HG03521 (cell line): ENCODE measurements at regions not wholly inside any gene's neighbourhood (a gene's known extent, or its start where the extent isn't known, plus 50 kb on each side); places are given as distances from the start of the nearest gene placed in this dataset.
"Not testable (repeated sequence)": the region's sequence is repeated elsewhere in the genome, so short reads cannot be mapped to it uniquely, and the experiment has no call there.

Source experiments
- ATAC-seq: cut with Tn5 transposase; IDR thresholded peaks from one replicate; pipeline ENCODE4 v1.9.1; 2021; ENCODE audit warnings: mild to moderate bottlenecking, moderate library complexity; ENCODE audit not compliant: unreplicated experiment

GRCh38 chr2:22153931-22154613 is 1030.3 kb downstream of the TDRD15 start:
- no peak for ATAC-seq

DNA sequence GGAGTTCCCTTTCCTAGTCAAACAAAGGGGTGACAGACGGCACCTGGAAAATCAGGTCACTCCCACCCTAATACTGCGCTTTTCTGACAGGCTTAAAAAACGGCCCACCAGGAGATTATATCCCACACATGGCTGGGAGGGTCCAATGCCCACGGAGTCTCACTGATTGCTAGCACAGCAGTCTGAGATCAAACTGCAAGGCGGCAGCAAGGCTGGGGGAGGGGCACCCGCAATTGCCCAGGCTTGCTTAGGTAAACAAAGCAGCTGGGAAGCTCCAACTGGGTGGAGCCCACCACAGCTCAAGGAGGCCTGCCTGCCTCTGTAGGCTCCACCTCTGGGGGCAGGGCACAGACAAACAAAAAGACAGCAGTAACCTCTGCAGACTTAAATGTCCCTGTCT is 1032.9 kb downstream of the TDRD15 start:
- ATAC-seq = not testable (repeated sequence)

- ATAC-seq = no peak
Measured at GRCh38 chr2:22167256-22167655, 1043.5 kb downstream of the TDRD15 start.

DNA sequence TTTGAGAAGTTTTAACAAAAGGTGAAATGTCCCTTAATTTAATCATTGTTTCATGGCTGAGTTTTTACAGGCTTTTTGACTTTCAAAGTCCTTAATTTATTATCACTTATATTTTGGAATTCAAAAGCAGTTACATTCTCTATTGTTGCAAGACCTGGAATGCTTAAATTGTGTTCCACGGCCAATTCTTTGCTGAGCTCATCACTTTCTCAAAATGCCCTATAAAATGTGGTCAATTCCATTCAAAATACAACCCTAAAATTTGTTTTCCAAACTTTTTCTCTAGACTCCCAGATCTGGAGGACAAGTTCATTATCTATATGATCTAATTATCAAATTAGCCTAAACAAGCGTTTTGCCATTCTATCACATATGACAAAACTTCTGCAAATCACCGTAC is 1051.2 kb downstream of the TDRD15 start:
- no peak for ATAC-seq

DNA sequence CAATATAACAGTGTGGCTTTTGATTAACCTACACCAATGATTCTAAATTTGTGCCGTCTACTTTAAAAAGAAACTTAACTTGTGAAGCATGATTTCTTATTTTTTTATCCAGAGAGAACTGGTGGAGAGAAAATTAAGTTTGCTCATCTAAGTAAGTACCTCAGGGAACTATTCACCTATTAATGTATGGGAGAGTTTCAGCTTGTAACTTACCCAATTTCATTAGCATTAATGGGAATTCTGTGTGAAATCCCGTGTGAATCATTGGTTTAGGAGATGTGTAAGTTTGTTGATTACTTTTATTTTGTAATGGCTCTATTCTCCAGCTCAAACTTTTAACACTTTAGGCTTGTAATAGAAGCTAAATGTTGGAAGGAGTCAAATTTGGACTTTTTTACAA is 1061.5 kb downstream of the TDRD15 start:
- ATAC-seq = no peak

- ATAC-seq = not testable (repeated sequence)
Measured at GRCh38 chr2:22186261-22186828, 1062.6 kb downstream of the TDRD15 start.

GRCh38 chr2:22189893-22190480 is 1066.2 kb downstream of the TDRD15 start:
- no peak for ATAC-seq

GRCh38 chr2:22194218-22194617 is 1070.5 kb downstream of the TDRD15 start:
- ATAC-seq = no peak

DNA sequence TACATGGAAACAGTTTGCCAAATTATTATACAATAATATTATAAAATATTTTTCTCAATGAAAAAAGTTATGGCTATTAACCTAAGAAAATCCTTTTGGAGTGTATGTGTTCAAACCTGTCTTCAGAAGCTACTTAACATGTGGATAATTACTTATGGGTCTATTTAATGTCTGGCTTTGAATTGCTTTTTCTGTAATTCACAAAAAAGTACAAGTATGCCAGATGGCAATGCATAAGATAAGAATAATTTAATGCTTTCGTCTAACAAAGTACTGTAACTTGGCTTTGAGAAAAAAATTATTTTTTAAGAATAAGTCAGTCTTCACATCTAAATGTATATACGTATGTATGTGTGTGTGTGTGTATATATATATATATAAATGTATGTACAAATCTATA is 1073.0 kb downstream of the TDRD15 start:
- ATAC-seq = no peak

DNA sequence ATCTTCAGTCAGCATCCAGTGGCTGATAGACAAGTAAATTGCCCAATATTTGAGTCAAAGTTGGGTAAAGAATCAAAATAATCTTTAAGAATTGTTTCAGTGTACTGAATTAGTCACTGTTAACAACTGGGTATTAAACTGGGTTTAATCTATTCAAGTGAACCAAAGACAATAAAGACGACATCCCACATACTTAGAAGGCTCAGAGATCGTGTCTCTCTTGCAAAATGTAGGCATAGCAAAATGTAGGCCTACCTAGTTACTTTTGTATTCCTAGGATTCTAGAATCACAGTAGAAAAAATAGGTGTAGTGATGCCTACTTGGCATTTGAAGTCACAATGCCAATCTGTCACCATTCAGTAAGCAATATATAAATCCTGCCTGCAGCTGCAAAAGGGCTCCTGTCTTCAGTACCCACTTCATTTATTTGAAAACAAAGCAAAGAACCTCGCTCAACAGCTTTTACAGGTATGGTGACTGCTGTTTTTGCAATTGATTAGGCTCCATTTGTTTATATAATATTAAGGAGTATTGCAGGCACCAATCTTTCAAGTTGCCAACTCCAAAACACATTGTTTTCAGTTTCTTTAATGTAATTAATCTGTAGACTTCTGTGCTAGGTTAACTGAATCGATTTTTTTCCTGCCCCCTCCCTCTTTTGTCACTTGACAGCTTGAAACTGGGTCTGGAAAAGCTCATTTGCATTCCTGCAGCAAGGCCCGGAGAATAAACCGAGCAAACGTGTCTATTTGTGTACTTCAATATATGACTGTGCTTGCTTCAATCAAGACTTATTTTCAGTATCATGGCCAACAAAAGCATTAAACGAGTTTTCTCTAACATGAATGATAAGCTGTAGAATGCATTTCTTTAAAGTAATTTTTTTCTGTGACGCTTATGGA is 1074.9 kb downstream of the TDRD15 start:
- ATAC-seq = no peak

DNA sequence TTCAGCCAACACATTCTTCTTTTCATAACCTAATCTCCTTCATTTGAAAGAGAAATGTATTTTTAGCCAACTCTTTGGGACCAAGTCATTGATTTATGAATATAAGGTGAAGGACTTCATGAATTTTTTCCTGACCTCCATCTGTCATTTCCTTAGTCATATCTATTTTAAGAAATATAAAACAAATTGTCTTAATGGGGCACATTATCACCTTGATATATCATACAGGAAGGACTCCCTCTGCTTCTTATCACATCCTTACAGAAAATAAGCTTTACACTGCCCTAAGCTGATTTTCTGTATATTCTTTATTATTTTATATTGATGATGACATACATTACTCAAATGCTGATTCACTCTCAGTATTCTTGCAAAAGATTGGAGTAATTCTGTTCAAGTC is 1076.2 kb downstream of the TDRD15 start:
- ATAC-seq = no peak

DNA sequence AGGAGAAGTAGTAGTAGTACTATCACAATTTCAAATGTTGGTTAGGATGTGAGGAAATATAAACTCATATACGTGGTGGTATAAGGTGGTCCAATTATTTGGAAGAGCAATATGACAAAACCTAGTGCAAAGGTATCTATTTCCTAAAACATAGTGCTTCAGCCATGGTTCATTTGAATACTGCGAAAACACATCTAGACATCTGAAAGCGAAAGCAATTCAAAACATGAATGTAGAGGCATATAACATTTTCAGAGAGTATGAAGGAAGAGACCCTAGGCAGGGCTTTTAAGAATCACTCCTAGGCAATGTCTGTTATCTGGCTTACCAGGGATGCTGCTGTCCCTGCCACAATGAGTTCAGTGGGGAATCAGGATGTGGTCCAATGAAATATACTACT is 1085.8 kb downstream of the TDRD15 start:
- no peak for ATAC-seq

DNA sequence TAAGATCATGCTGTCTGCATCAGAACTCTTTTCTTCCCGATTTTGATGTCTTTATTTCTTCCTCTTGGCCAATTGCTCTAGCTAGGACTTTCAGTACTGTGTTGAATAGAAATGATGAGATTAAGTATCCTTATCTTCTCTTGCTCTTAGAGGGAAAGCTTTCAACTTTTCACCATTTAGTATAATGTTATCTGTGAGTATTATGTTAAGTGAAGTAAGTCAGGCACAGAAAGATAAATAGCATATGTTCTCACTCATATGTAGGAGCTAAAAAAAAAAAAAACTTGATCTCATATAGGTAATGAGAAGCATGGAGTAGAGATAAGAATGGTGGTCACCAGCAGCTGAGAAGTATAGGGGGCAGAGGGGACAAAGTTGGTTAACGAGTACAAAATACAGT is 1089.5 kb downstream of the TDRD15 start:
- ATAC-seq = no peak

DNA sequence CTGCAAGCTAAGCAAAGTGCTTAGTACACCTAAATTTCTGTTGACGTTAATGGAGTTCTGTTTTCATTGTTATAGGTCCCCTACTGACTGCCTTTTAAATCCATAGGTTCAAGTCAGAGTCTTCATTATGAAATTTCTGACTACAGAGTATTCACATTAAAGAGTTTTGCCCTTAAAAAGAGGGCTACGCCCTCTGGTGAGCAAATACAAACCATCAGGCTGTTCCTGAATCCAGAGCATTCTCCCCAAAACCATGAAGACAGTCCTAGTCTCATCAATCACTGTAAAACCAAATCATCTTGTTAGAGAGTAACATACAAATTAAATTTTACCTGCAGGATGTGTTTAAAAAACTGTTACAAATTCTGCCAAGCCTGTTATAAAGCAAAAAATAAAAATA is 1091.7 kb downstream of the TDRD15 start:
- ATAC-seq = no peak

DNA sequence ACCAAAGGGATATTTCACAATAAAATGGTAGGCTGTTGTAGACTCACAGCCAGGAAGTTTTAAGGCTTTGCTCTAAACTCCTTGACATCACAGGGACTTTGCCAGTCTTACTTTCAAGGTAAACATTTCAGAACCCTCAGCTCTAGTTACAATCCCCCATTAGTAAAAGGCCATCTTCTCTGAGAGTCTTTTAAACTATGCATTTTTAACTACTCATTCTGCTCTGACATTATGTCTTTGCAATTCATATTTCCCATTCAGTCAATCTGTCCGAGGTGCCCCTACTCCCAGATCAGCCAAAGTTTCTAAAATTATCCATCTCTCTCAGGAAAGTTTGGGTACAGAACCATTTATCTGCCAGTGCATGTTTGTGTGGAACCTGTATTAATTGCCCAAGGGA is 1094.1 kb downstream of the TDRD15 start:
- no peak for ATAC-seq

- no peak for ATAC-seq
Measured at GRCh38 chr2:22221006-22221405, 1097.2 kb downstream of the TDRD15 start.

DNA sequence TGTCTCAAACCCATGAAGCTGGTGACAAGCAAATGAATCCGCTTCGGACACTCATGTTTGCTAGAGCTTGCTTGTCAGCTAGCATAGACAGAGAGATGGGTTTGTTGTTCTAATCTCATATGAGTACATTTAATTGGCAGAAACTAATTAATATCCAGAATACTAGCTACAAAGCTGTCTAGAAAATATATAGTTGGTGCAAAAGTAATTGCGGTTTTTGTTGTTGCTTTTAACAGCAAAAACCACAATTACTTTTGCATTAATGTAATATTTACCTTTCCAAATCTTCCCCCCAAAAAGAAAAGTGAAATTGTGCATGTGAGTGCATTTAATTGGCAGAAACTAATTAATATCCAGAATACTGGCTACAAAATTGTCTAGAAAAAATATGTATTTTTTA is 1115.2 kb downstream of the TDRD15 start:
- ATAC-seq = no peak

GRCh38 chr2:22247466-22247865 is 1123.7 kb downstream of the TDRD15 start:
- no peak for ATAC-seq

DNA sequence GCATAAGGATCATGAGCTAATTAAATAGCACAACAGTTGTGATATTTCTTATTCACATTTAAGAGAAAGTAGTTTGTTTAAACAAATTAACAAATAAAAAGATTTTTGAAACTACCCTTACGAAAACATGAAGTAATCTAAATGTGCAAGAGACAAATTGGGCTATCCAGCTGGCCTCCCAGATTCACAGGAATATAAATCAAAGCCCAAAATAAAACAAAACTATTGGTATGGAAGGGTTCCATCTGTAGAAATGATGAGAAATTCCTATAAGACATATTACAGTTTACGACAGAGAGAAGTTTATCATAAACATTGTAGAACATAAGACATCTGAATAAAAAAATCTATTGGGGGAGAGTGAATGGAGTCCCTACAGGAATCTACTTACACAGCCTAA is 1125.1 kb downstream of the TDRD15 start:
- no peak for ATAC-seq

- no peak for ATAC-seq
Measured at GRCh38 chr2:22253171-22253570, 1129.4 kb downstream of the TDRD15 start.

DNA sequence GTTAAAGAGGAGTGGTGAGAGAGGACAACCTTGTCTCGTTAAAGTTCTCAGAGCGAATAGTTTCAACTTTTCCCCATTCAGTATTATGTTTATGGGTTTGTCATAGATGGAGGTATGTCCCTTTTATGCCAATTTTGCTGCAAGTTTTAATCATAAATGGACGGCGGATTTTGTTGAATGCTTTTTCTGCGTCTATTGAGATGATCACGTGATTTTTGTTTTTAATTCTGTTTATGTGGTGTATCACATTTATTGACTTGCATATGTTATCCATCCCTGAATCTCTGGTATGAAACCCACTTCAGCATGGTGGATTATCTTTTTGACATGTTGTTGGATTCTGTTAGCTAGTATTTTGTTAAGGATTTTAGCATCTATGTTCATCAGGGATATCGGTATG is 1123.8 kb upstream of the KLHL29 start:
- ATAC-seq = no peak

GRCh38 chr2:22270341-22270740 is 1114.6 kb upstream of the KLHL29 start:
- ATAC-seq = no peak
